Progenitor cell of endocrine pancreas (in vitro differentiated cells): ENCODE measurements at regions not wholly inside any gene's neighbourhood (a gene's known extent, or its start where the extent isn't known, plus 50 kb on each side); places are given as distances from the start of the nearest gene placed in this dataset.

Source experiments
- DNase-seq: peaks from one replicate; pipeline ENCODE4 v3.0.0; 2021; ENCODE audit warnings: low spot score; ENCODE audit not compliant: unreplicated experiment
- H3K27ac Mint-ChIP-seq: 2 replicates; pipeline ENCODE4 v1.8.0; 2021; ENCODE audit warnings: mild to moderate bottlenecking, moderate library complexity, mixed read lengths
- H3K27me3 Mint-ChIP-seq: 2 replicates; pipeline ENCODE4 v1.8.0; 2021; ENCODE audit warnings: mixed read lengths
- H3K36me3 Mint-ChIP-seq: 2 replicates; pipeline ENCODE4 v1.8.0; 2022; ENCODE audit warnings: mixed read lengths; ENCODE audit not compliant: insufficient read depth
- H3K4me1 Mint-ChIP-seq: 2 replicates; pipeline ENCODE4 v1.8.0; 2021; ENCODE audit warnings: low read depth, mixed read lengths
- H3K4me3 Mint-ChIP-seq: 2 replicates; pipeline ENCODE4 v1.8.0; 2021; ENCODE audit warnings: low read depth, mild to moderate bottlenecking, moderate library complexity, mixed read lengths
- H3K9me3 Mint-ChIP-seq: 2 replicates; pipeline ENCODE4 v1.8.0; 2021; ENCODE audit warnings: low read depth, mixed read lengths
- CTCF ChIP-seq: fragments of 200-600 bp; sonication (generic); IDR thresholded peaks from one replicate; pipeline ENCODE4 v1.5.0; 2021; ENCODE audit warnings: antibody characterized with exemption, mild to moderate bottlenecking; ENCODE audit not compliant: unreplicated experiment

GRCh38 chr20:61185841-61186601 lies 66.0 kb upstream of the CDH4 start:
- no peak overlapping the region for H3K27ac Mint-ChIP-seq

GRCh38 chr20:61186771-61187472 lies 65.1 kb upstream of the CDH4 start:
- Mint-ChIP-seq H3K27me3 (peaks cover 13% of the 10 kb centered on the region), H3K27ac (no peak overlapping the region), H3K4me1 (peaks cover 17% of the 10 kb centered on the region), H3K4me3 (no peak overlapping the region), H3K36me3 (no peaks in the 10 kb centered on the region), H3K9me3 (no peaks in the 10 kb centered on the region)
- TF ChIP-seq CTCF: no peak
- no peak for DNase-seq

More at GRCh38 chr20:61185841-61186601, 66.0 kb upstream of the CDH4 start:
- H3K4me3 Mint-ChIP-seq: no peak overlapping the region
- H3K27me3 Mint-ChIP-seq: peaks cover 13% of the 10 kb centered on the region
- no peaks in the 10 kb centered on the region for H3K36me3 Mint-ChIP-seq
- no peak for TF ChIP-seq CTCF
- DNase-seq: no peak
- no peaks in the 10 kb centered on the region for H3K9me3 Mint-ChIP-seq
- peaks cover 17% of the 10 kb centered on the region for H3K4me1 Mint-ChIP-seq

- H3K36me3 Mint-ChIP-seq: no peaks in the 10 kb centered on the region
- H3K4me1 Mint-ChIP-seq: peaks cover 16% of the 10 kb centered on the region
- no peak for DNase-seq
- no peak overlapping the region for H3K27ac Mint-ChIP-seq
- no peaks in the 10 kb centered on the region for H3K9me3 Mint-ChIP-seq
- H3K27me3 Mint-ChIP-seq: peaks cover 13% of the 10 kb centered on the region
- TF ChIP-seq CTCF: no peak
- H3K4me3 Mint-ChIP-seq: no peak overlapping the region
These were observed 62.5 kb upstream of the CDH4 start for GRCh38 chr20:61189534-61189933.

GRCh38 chr20:61191096-61191495 lies 61.0 kb upstream of the CDH4 start:
- DNase-seq: no peak
- TF ChIP-seq CTCF: no peak
- H3K27ac Mint-ChIP-seq: no peak overlapping the region

GRCh38 chr20:61192337-61192950 lies 59.6 kb upstream of the CDH4 start:
- no peak for DNase-seq
- no peak for TF ChIP-seq CTCF
- no peaks in the 10 kb centered on the region for H3K36me3 Mint-ChIP-seq
- no peak overlapping the region for H3K4me3 Mint-ChIP-seq
- H3K9me3 Mint-ChIP-seq: no peaks in the 10 kb centered on the region
- H3K27ac Mint-ChIP-seq: peak overlapping the region; percentile 20
- H3K4me1 Mint-ChIP-seq: peaks cover 10% of the 10 kb centered on the region
- H3K27me3 Mint-ChIP-seq: peaks cover 6% of the 10 kb centered on the region

More at GRCh38 chr20:61191096-61191495, 61.0 kb upstream of the CDH4 start:
- Mint-ChIP-seq H3K27me3 (peaks cover 12% of the 10 kb centered on the region), H3K36me3 (no peaks in the 10 kb centered on the region), H3K4me3 (no peak overlapping the region), H3K4me1 (peaks cover 15% of the 10 kb centered on the region), H3K9me3 (no peaks in the 10 kb centered on the region)
